ENCODE measurements at regions not wholly inside any gene's neighbourhood (a gene's known extent, or its start where the extent isn't known, plus 50 kb on each side); places are given as distances from the start of the nearest gene placed in this dataset.

- Histone ChIP-seq H3K4me1 (ENCODE audit: insufficient read depth) (no peaks in the 10 kb centered on the region), H3K36me3 (ENCODE audit: insufficient read depth) (no peaks in the 10 kb centered on the region), H3K27me3 (ENCODE audit: insufficient read depth) (no peaks in the 10 kb centered on the region), H4K20me1 (replicated peaks; ENCODE audit: insufficient read depth) (no peaks in the 10 kb centered on the region), H3K27ac (ENCODE audit: low read depth) (no peak overlapping the region), H3K9me2 (ENCODE audit: insufficient read depth) (peaks cover 10% of the 10 kb centered on the region; the same call in 1 of the 2 replicates), H2AFZ (no peak overlapping the region), H3K79me2 (replicated peaks; ENCODE audit: insufficient read depth) (no peaks in the 10 kb centered on the region), H3K4me2 (no peak overlapping the region), H3K4me3 (no peak overlapping the region), H3F3A (replicated peaks; ENCODE audit: low read depth) (no peaks in the 10 kb centered on the region)
- no peak for TF ChIP-seq ZNF114 (CRISPR knock-in tag; IDR thresholded peaks at IDR 0.05)
- TF ChIP-seq EZH2phosphoT487 (IDR thresholded peaks at IDR 0.05; ENCODE audit: unreplicated experiment): no peak
- TF ChIP-seq CTCF (conservative IDR thresholded peaks at IDR 0.05; ENCODE audit: low read depth in 2 of 2): no peak
- no peak for TF ChIP-seq JUNB (IDR thresholded peaks at IDR 0.05; ENCODE audit: unreplicated experiment)
- TF ChIP-seq CREB1 (CRISPR knock-in tag; IDR thresholded peaks at IDR 0.05; ENCODE audit: low read depth): no peak
- no peak for TF ChIP-seq STAT1 (IDR thresholded peaks at IDR 0.05; ENCODE audit: unreplicated experiment)
- no peak for TF ChIP-seq POLR2AphosphoS5 (IDR thresholded peaks at IDR 0.05; ENCODE audit: low read depth)
- no peak for TF ChIP-seq EZH2 (IDR thresholded peaks at IDR 0.05; ENCODE audit: low read depth, unreplicated experiment)
- TF ChIP-seq ZNF331 (CRISPR knock-in tag; IDR thresholded peaks at IDR 0.05; ENCODE audit: low read depth): no peak
- TF ChIP-seq REST (IDR thresholded peaks at IDR 0.05; ENCODE audit: unreplicated experiment): no peak
- no peak for TF ChIP-seq NANOG (IDR thresholded peaks at IDR 0.05; ENCODE audit: borderline replicate concordance)
- TF ChIP-seq ZNF462 (CRISPR knock-in tag; IDR thresholded peaks at IDR 0.05): no peak
- H3K4me1 Mint-ChIP-seq: peaks cover 6% of the 10 kb centered on the region
- ATAC-seq: no peak
- H3K4me3 Mint-ChIP-seq: no peak overlapping the region
- DNase-seq (ENCODE audit: low spot score): no peak
- peaks cover 3% of the 10 kb centered on the region for H3K27me3 Mint-ChIP-seq (ENCODE audit: insufficient read depth, low read depth, poor library complexity)
- H3K9me3 Mint-ChIP-seq: no peaks in the 10 kb centered on the region; the same call in 2 of the 3 replicates
- no peaks in the 10 kb centered on the region for H3K36me3 Mint-ChIP-seq (ENCODE audit: low read depth)
- no peak overlapping the region for H3K27ac Mint-ChIP-seq
Observed at GRCh38 chr6:149242883-149243282, 74.6 kb upstream of the TAB2 start.
